Keratinocyte (primary cell): ENCODE measurements at regions not wholly inside any gene's neighbourhood (a gene's known extent, or its start where the extent isn't known, plus 50 kb on each side); places are given as distances from the start of the nearest gene placed in this dataset.

Experiments
- DNase-seq: peaks from one replicate; pipeline ENCODE4 v3.0.0-alpha.2; 2011; ENCODE audit warnings: low read depth, missing footprints, low spot score
- FAIRE-seq: peaks from 2 replicates; lab custom pipeline; 2011; peaks lifted over from hg19 to GRCh38; lab: Jason Lieb, UNC
- H2AFZ ChIP-seq: 2 replicates; pipeline ENCODE4 v1.6.0; 2012; ENCODE audit warnings: low read length, control low read depth, inconsistent platforms; ENCODE audit not compliant: control insufficient read depth
- H3K27ac ChIP-seq: 2 replicates; pipeline ENCODE4 v1.5.1; 2011; ENCODE audit warnings: low read length; ENCODE audit not compliant: control insufficient read depth, insufficient read depth
- H3K27me3 ChIP-seq: 3 replicates; pipeline ENCODE4 v1.6.0; 2011; ENCODE audit warnings: low read length; ENCODE audit not compliant: control insufficient read depth, insufficient read depth; ENCODE audit errors: extremely low read depth
- H3K36me3 ChIP-seq, 2 experiments: 2 replicates in 1 of 2; 3 replicates in 1 of 2; pipeline ENCODE4 v1.5.1; 2011; ENCODE audit warnings: low read length in 2 of 2, mild to moderate bottlenecking in 1 of 2; ENCODE audit not compliant: control insufficient read depth in 2 of 2, insufficient read depth in 2 of 2; ENCODE audit errors: extremely low read depth in 1 of 2
- H3K4me1 ChIP-seq: 3 replicates; pipeline ENCODE4 v1.5.1; 2011; ENCODE audit warnings: low read length; ENCODE audit not compliant: control insufficient read depth, insufficient read depth; ENCODE audit errors: extremely low read depth
- H3K4me2 ChIP-seq: 3 replicates; pipeline ENCODE4 v1.6.0; 2011; ENCODE audit warnings: low read depth, low read length; ENCODE audit not compliant: control insufficient read depth, insufficient read depth; ENCODE audit errors: extremely low read depth
- H3K4me3 ChIP-seq, 3 experiments: fragments of 200-600 bp in 1 of 3; sonication (generic) in 1 of 3; 2 replicates in 2 of 3; 3 replicates in 1 of 3; pipeline ENCODE4 v1.5.1; 2011 to 2016; ENCODE audit warnings: low read length in 3 of 3, mild to moderate bottlenecking in 3 of 3, control low read depth in 2 of 3, inconsistent platforms in 1 of 3, low read depth in 1 of 3, mixed read lengths in 1 of 3, mixed run types in 1 of 3, moderate library complexity in 1 of 3; ENCODE audit not compliant: control insufficient read depth in 2 of 3, insufficient read depth in 2 of 3; ENCODE audit errors: extremely low read depth in 1 of 3
- H3K79me2 ChIP-seq: 2 replicates; pipeline ENCODE4 v1.6.0; 2012; ENCODE audit warnings: low read length; ENCODE audit not compliant: control insufficient read depth, insufficient read depth
- H3K9ac ChIP-seq: 3 replicates; pipeline ENCODE4 v1.6.0; 2011; ENCODE audit warnings: low read length; ENCODE audit not compliant: control insufficient read depth, insufficient read depth; ENCODE audit errors: extremely low read depth
- H3K9me1 ChIP-seq: 3 replicates; pipeline ENCODE4 v1.6.0; 2011; ENCODE audit warnings: low read length; ENCODE audit not compliant: control insufficient read depth, insufficient read depth; ENCODE audit errors: extremely low read depth
- H3K9me3 ChIP-seq: 2 replicates; pipeline ENCODE4 v1.5.1; 2012; ENCODE audit warnings: low read depth, low read length; ENCODE audit not compliant: control insufficient read depth
- H4K20me1 ChIP-seq: 3 replicates; pipeline ENCODE4 v1.6.0; 2011; ENCODE audit warnings: low read length; ENCODE audit not compliant: control insufficient read depth, insufficient read depth; ENCODE audit errors: extremely low read depth
- CTCF ChIP-seq, 3 experiments: IDR thresholded peaks in 1 of 3; conservative IDR thresholded peaks in 1 of 3; optimal IDR thresholded peaks in 1 of 3; 2 replicates in 2 of 3; 3 replicates in 1 of 3; pipeline versions ENCODE3 to v1.5.1; 2011; ENCODE audit warnings: low read length in 3 of 3, mild to moderate bottlenecking in 3 of 3, moderate library complexity in 2 of 3, control low read depth in 1 of 3, inconsistent platforms in 1 of 3; ENCODE audit not compliant: insufficient read depth in 2 of 3; ENCODE audit errors: extremely low read depth in 1 of 3
- EZH2 ChIP-seq: IDR thresholded peaks from one replicate; pipeline ENCODE4 v1.6.1; 2012; ENCODE audit warnings: inconsistent platforms, mild to moderate bottlenecking, low read length, moderate library complexity
- dilution Hi-C: fragments of 300-500 bp; cut with MboI; formaldehyde crosslinking; loops from one replicate; pipeline ENCODE4 v1.7.0; 2020; ENCODE audit warnings: low sequenced_read_pairs; ENCODE audit not compliant: extremely low pct_ligation_motif_present

DNA sequence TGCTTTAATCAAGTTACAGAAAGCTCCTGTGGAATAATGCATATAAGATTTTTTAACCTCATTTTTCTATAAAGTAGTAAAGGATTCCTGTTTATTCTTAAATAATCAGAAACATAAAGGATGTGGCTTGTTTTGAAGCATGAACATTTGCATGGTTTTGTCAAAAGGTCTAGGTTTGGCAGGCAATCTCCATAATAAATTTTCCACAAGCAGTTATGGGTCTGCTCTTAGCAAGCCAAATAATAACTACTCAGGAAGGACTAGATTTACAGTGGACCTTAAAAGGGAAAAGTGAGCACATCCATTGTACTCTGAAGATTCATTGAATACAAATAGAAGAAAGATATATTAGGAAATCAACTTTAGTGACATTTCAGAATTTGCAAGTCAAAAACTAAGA lies 407.3 kb upstream of the CBLB start:
- H3K4me1 ChIP-seq, result no peaks in the 10 kb centered on the region
- dilution Hi-C loops, result no loop called here

GRCh38 chr3:106276755-106277612 lies 408.2 kb upstream of the CBLB start:
- Histone ChIP-seq H2AFZ (no peak overlapping the region), H3K36me3 (no peaks in the 10 kb centered on the region), H3K4me3 (no peak overlapping the region), H3K27me3 (no peaks in the 10 kb centered on the region), H3K9me1 (no peaks in the 10 kb centered on the region), H3K4me1 (no peaks in the 10 kb centered on the region), H3K9me3 (no peaks in the 10 kb centered on the region), H3K27ac (no peak overlapping the region), H3K9ac (no peak overlapping the region), H4K20me1 (no peaks in the 10 kb centered on the region), H3K79me2 (no peaks in the 10 kb centered on the region), H3K4me2 (no peak overlapping the region)
- dilution Hi-C loops, result no loop called here
- FAIRE-seq (no peak), DNase-seq (no peak)
- TF ChIP-seq CTCF (optimal IDR thresholded peaks at IDR 0.05 in 1 of 3, IDR thresholded peaks at IDR 0.05 in 1 of 3, conservative IDR thresholded peaks at IDR 0.05 in 1 of 3; ENCODE audit: extremely low read depth in 1 of 3, insufficient read depth in 2 of 3, low read length in 3 of 3), result no peak
- TF ChIP-seq EZH2, result no peak

More for the DNA sequence above, 407.3 kb upstream of the CBLB start:
- Histone ChIP-seq H2AFZ (no peak overlapping the region), H3K4me2 (no peak overlapping the region), H3K36me3 (no peaks in the 10 kb centered on the region), H4K20me1 (no peaks in the 10 kb centered on the region), H3K4me3 (no peak overlapping the region), H3K79me2 (no peaks in the 10 kb centered on the region), H3K9me3 (no peaks in the 10 kb centered on the region), H3K9me1 (no peaks in the 10 kb centered on the region), H3K9ac (no peak overlapping the region), H3K27ac (no peak overlapping the region), H3K27me3 (no peaks in the 10 kb centered on the region)
- FAIRE-seq (no peak), DNase-seq (no peak)
- TF ChIP-seq CTCF (optimal IDR thresholded peaks at IDR 0.05 in 1 of 3, IDR thresholded peaks at IDR 0.05 in 1 of 3, conservative IDR thresholded peaks at IDR 0.05 in 1 of 3; ENCODE audit: extremely low read depth in 1 of 3, insufficient read depth in 2 of 3, low read length in 3 of 3) (no peak), EZH2 (no peak)
